SIG-M5 treated with dmso at 0.1 percent for 504 hours (cell line): ENCODE measurements at regions not wholly inside any gene's neighbourhood (a gene's known extent, or its start where the extent isn't known, plus 50 kb on each side); places are given as distances from the start of the nearest gene placed in this dataset.

Experiments
- DNase-seq: peaks from one replicate; lab custom pipeline; 2025; ENCODE audit not compliant: unreplicated experiment; lab: John Stamatoyannopoulos, UW

GRCh38 chr10:128725531-128725930 is 599.3 kb upstream of the MKI67 start:
- DNase-seq, result no peak

GRCh38 chr10:128727114-128727513 is 600.9 kb upstream of the MKI67 start:
- peak; percentile 0 for DNase-seq

GRCh38 chr10:128729910-128730420 is 603.7 kb upstream of the MKI67 start:
- no peak for DNase-seq

GRCh38 chr10:128730922-128731321 is 604.7 kb upstream of the MKI67 start:
- DNase-seq, result no peak

- no peak for DNase-seq
Measured at GRCh38 chr10:128734161-128734560, 607.9 kb upstream of the MKI67 start.

GRCh38 chr10:128734734-128735133 is 608.5 kb upstream of the MKI67 start:
- DNase-seq, result no peak

GRCh38 chr10:128735996-128736395 is 609.8 kb upstream of the MKI67 start:
- DNase-seq, result no peak

- DNase-seq, result no peak
Measured at GRCh38 chr10:128738386-128738915, 612.2 kb upstream of the MKI67 start.

GRCh38 chr10:128739930-128740329 is 613.7 kb upstream of the MKI67 start:
- DNase-seq, result no peak

- no peak for DNase-seq
Measured at GRCh38 chr10:128741180-128741579, 615.0 kb upstream of the MKI67 start.

GRCh38 chr10:128741680-128742079 is 615.5 kb upstream of the MKI67 start:
- DNase-seq, result no peak

- no peak for DNase-seq
Measured at GRCh38 chr10:128744092-128744491, 617.9 kb upstream of the MKI67 start.

- DNase-seq, result no peak
Measured at GRCh38 chr10:128744811-128745305, 618.6 kb upstream of the MKI67 start.

GRCh38 chr10:128747582-128748346 is 621.5 kb upstream of the MKI67 start:
- no peak for DNase-seq

- no peak for DNase-seq
Measured at GRCh38 chr10:128751284-128751683, 625.1 kb upstream of the MKI67 start.

GRCh38 chr10:128751851-128752250 is 625.6 kb upstream of the MKI67 start:
- no peak for DNase-seq

GRCh38 chr10:128759174-128759573 is 633.0 kb upstream of the MKI67 start:
- DNase-seq, result no peak

GRCh38 chr10:128763588-128763987 is 637.4 kb upstream of the MKI67 start:
- DNase-seq, result no peak

GRCh38 chr10:128764190-128764589 is 638.0 kb upstream of the MKI67 start:
- DNase-seq, result no peak

GRCh38 chr10:128766915-128767314 is 640.7 kb upstream of the MKI67 start:
- DNase-seq, result no peak

GRCh38 chr10:128774979-128775378 is 648.8 kb upstream of the MKI67 start:
- no peak for DNase-seq

- DNase-seq, result no peak
Measured at GRCh38 chr10:128775743-128776142, 649.5 kb upstream of the MKI67 start.
